Activated CD4-positive, alpha-beta T cell treated with anti-CD3 and anti-CD28 coated beads, Interleukin-2, amount 50 U/mL, for 24 hours (primary cell): ENCODE measurements at regions not wholly inside any gene's neighbourhood (a gene's known extent, or its start where the extent isn't known, plus 50 kb on each side); places are given as distances from the start of the nearest gene placed in this dataset.
"Not testable (repeated sequence)": the region's sequence is repeated elsewhere in the genome, so short reads cannot be mapped to it uniquely, and the experiment has no call there.

Experiments used
- DNase-seq, 2 donors: peaks; one replicate each; pipeline ENCODE4 v3.0.0-alpha.2; 2020; ENCODE audit warnings: low read depth in 1 of 2, low spot score in 1 of 2

- no peak for DNase-seq
Measured at GRCh38 chr7:155395176-155395797, 62.6 kb upstream of the EN2 start.

- no peak for DNase-seq
Measured at GRCh38 chr7:155396661-155397060, 61.3 kb upstream of the EN2 start.

GRCh38 chr7:155397758-155398714 lies 59.9 kb upstream of the EN2 start:
- DNase-seq = not testable (repeated sequence)

- no peak for DNase-seq
Measured at GRCh38 chr7:155398944-155399343, 59.0 kb upstream of the EN2 start.

GRCh38 chr7:155399577-155399976 lies 58.4 kb upstream of the EN2 start:
- no peak for DNase-seq

- no peak for DNase-seq
Measured at GRCh38 chr7:155401231-155401630, 56.7 kb upstream of the EN2 start.

GRCh38 chr7:155401884-155402283 lies 56.0 kb upstream of the EN2 start:
- no peak for DNase-seq

- no peak for DNase-seq
Measured at GRCh38 chr7:155402941-155403340, 55.0 kb upstream of the EN2 start.

- no peak for DNase-seq
Measured at GRCh38 chr7:155404976-155405375, 53.0 kb upstream of the EN2 start.

GRCh38 chr7:155405399-155406318 lies 52.3 kb upstream of the EN2 start:
- no peak for DNase-seq

GRCh38 chr7:155407799-155408198 lies 50.1 kb upstream of the EN2 start:
- no peak for DNase-seq
